ENCODE measurements at regions not wholly inside any gene's neighbourhood (a gene's known extent, or its start where the extent isn't known, plus 50 kb on each side); places are given as distances from the start of the nearest gene placed in this dataset.

- TF ChIP-seq CTCF (IDR thresholded peaks at IDR 0.05) = no peak
- no peak for TF ChIP-seq EP300 (IDR thresholded peaks at IDR 0.05)
- TF ChIP-seq POLR2A (IDR thresholded peaks at IDR 0.05) = no peak
- TF ChIP-seq POLR2AphosphoS5 (IDR thresholded peaks at IDR 0.05) = no peak
Observed at GRCh38 chr10:131748831-131749766, 151.7 kb upstream of the PPP2R2D start.

All from suprapubic skin (tissue), 4 donors.